DOHH2 (cell line): ENCODE measurements at regions not wholly inside any gene's neighbourhood (a gene's known extent, or its start where the extent isn't known, plus 50 kb on each side); places are given as distances from the start of the nearest gene placed in this dataset.

ENCODE experiments used
- H3F3A ChIP-seq: fragments of 200-600 bp; sonication (generic), shearing (Covaris generic); 2 replicates; pipeline ENCODE4 v1.6.0; 2016; ENCODE audit warnings: antibody characterized with exemption, mild to moderate bottlenecking; ENCODE audit not compliant: control insufficient read depth, insufficient read depth
- H3K27ac ChIP-seq: fragments of 200-600 bp; sonication (generic); 2 replicates; pipeline ENCODE4 v1.5.1; 2014; ENCODE audit warnings: low read depth, mild to moderate bottlenecking, low read length, moderate library complexity
- H3K27me3 ChIP-seq: fragments of 200-600 bp; sonication (generic); 2 replicates; pipeline ENCODE4 v1.6.1; 2014; ENCODE audit warnings: mild to moderate bottlenecking, low read length, mixed read lengths; ENCODE audit not compliant: control insufficient read depth
- H3K36me3 ChIP-seq: fragments of 200-600 bp; sonication (generic); 2 replicates; pipeline ENCODE4 v1.6.1; 2014; ENCODE audit warnings: mild to moderate bottlenecking, low read length, moderate library complexity, mixed read lengths; ENCODE audit not compliant: control insufficient read depth
- H3K4me1 ChIP-seq: fragments of 200-600 bp; sonication (generic); 2 replicates; pipeline ENCODE4 v1.6.1; 2014; ENCODE audit warnings: mild to moderate bottlenecking, low read length, mixed read lengths; ENCODE audit not compliant: control insufficient read depth
- H3K4me2 ChIP-seq: fragments of 200-600 bp; sonication (generic); 2 replicates; pipeline ENCODE4 v1.6.0; 2014; ENCODE audit warnings: mild to moderate bottlenecking, low read length, moderate library complexity
- H3K4me3 ChIP-seq: fragments of 200-600 bp; sonication (generic); 2 replicates; pipeline ENCODE4 v1.5.1; 2014; ENCODE audit warnings: mild to moderate bottlenecking, low read length, mixed read lengths
- H3K79me2 ChIP-seq: fragments of 200-600 bp; sonication (generic); 2 replicates; pipeline ENCODE4 v1.6.1; 2014; ENCODE audit warnings: mild to moderate bottlenecking, low read length, mixed read lengths; ENCODE audit not compliant: control insufficient read depth
- H3K9me2 ChIP-seq: fragments of 200-600 bp; sonication (generic); replicated peaks from 2 replicates; pipeline ENCODE4 v1.6.1; 2014; ENCODE audit warnings: mild to moderate bottlenecking, low read length, mixed read lengths; ENCODE audit not compliant: control insufficient read depth
- H3K9me3 ChIP-seq: fragments of 200-600 bp; sonication (generic); 2 replicates; pipeline ENCODE4 v1.6.1; 2014; ENCODE audit warnings: antibody characterized with exemption, low read length, mixed read lengths; ENCODE audit not compliant: control insufficient read depth, insufficient read depth
- H4K20me1 ChIP-seq: fragments of 200-600 bp; sonication (generic); 2 replicates; pipeline ENCODE4 v1.6.0; 2014; ENCODE audit warnings: low read depth, mild to moderate bottlenecking, antibody characterized with exemption, low read length, moderate library complexity; ENCODE audit not compliant: control insufficient read depth, insufficient read depth
- EZH2phosphoT487 ChIP-seq: fragments of 200-600 bp; sonication (generic); IDR thresholded peaks from 2 replicates; pipeline ENCODE4 v1.6.1; 2017; ENCODE audit warnings: borderline replicate concordance, mild to moderate bottlenecking, antibody characterized with exemption, low read length, moderate library complexity, mixed read lengths
- TF ChIP-seq, protein P1 (sequence below): fragments of 200-600 bp; sonication (generic); IDR thresholded peaks from one replicate; pipeline ENCODE4 v1.5.1; 2014; ENCODE audit warnings: antibody characterized with exemption, mild to moderate bottlenecking, low read depth, low read length; ENCODE audit not compliant: poor library complexity, severe bottlenecking

DNA sequence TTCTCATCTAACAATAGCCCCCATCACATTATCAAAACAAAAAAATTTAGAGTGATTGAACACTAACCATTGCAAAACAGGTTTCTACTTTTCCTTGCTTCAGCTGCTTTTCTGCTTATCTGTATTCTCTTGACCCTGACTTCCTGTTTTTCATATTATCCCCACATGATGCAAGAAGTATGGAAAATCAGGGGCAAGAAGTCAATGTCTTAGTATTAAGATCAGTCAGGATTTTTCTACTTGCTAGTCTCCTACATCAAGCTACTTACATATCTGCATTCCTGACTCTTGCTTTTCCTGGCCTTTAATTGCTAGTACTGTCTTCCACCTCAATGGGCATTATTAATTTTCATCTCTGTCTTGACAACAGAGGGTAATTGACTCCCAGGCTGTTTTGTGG lies 300.2 kb downstream of the OTOL1 start:
- Histone ChIP-seq H3K27ac (no peak overlapping the region), H3F3A (no peaks in the 10 kb centered on the region), H3K4me2 (no peak overlapping the region), H3K4me3 (no peak overlapping the region), H3K9me3 (no peaks in the 10 kb centered on the region), H3K4me1 (no peaks in the 10 kb centered on the region), H3K79me2 (no peaks in the 10 kb centered on the region), H3K27me3 (no peaks in the 10 kb centered on the region), H3K9me2 (no peaks in the 10 kb centered on the region), H3K36me3 (no peaks in the 10 kb centered on the region), H4K20me1 (no peaks in the 10 kb centered on the region)
- no peak for TF ChIP-seq EZH2phosphoT487
- TF ChIP-seq, protein P1, sequence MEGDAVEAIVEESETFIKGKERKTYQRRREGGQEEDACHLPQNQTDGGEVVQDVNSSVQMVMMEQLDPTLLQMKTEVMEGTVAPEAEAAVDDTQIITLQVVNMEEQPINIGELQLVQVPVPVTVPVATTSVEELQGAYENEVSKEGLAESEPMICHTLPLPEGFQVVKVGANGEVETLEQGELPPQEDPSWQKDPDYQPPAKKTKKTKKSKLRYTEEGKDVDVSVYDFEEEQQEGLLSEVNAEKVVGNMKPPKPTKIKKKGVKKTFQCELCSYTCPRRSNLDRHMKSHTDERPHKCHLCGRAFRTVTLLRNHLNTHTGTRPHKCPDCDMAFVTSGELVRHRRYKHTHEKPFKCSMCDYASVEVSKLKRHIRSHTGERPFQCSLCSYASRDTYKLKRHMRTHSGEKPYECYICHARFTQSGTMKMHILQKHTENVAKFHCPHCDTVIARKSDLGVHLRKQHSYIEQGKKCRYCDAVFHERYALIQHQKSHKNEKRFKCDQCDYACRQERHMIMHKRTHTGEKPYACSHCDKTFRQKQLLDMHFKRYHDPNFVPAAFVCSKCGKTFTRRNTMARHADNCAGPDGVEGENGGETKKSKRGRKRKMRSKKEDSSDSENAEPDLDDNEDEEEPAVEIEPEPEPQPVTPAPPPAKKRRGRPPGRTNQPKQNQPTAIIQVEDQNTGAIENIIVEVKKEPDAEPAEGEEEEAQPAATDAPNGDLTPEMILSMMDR: no peak

DNA sequence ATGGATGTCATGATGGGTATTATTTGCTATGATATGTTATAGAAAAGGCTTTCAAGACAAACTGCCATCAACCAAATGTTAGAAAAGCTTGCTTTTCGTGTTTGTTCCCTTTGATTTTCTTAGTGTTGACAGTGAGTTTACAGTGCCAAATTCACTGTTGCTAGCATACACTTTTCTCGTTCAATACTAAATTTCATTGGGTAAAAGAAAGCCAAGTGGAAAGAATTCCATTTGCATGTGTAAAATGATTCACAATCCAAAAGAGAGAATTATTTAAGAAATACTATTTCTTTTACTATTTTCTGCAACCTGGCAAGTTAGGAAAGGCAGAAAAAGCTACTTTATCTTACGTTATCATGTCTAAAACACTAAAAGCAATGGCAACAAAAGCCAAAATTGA lies 301.4 kb downstream of the OTOL1 start:
- Histone ChIP-seq H3K36me3 (no peaks in the 10 kb centered on the region), H3K27me3 (no peaks in the 10 kb centered on the region), H3K79me2 (no peaks in the 10 kb centered on the region), H3K9me2 (no peaks in the 10 kb centered on the region), H3K4me2 (no peak overlapping the region), H3F3A (no peaks in the 10 kb centered on the region), H3K27ac (no peak overlapping the region), H4K20me1 (no peaks in the 10 kb centered on the region), H3K9me3 (no peaks in the 10 kb centered on the region), H3K4me1 (no peaks in the 10 kb centered on the region), H3K4me3 (no peak overlapping the region)
- no peak for TF ChIP-seq EZH2phosphoT487
- TF ChIP-seq, protein P1: no peak

DNA sequence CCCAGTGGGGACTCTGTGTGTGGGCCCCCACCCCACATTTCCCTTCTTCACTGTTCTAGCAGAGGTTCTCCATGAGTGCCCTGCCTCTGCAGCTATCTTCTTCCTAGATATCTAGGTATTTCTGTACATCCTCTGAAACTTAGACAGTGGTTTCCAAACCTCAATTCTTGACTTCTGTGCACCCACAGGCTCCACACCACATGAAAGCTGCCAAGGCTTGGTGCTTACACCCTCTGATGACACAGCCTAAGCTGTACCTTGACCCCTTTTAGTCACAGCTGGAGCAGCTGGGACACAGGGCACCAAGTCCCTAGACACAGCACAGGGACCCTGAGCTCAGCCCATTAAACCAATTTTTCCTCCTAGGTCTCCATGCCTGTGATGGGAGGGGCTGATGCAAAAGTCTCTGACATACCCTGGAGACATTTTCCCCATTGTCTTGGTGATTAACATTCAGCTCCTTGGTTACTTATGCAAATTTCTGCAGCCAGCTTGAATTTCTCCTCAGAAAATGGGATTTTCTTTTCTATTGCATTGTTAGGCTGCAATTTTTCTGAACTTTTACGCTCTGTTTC lies 304.5 kb downstream of the OTOL1 start:
- Histone ChIP-seq H3K27me3 (no peaks in the 10 kb centered on the region), H3K4me2 (no peak overlapping the region), H4K20me1 (no peaks in the 10 kb centered on the region), H3K4me3 (no peak overlapping the region), H3F3A (no peaks in the 10 kb centered on the region), H3K79me2 (no peaks in the 10 kb centered on the region), H3K27ac (no peak overlapping the region), H3K36me3 (no peaks in the 10 kb centered on the region), H3K9me3 (no peaks in the 10 kb centered on the region), H3K9me2 (no peaks in the 10 kb centered on the region), H3K4me1 (no peaks in the 10 kb centered on the region)
- no peak for TF ChIP-seq EZH2phosphoT487
- TF ChIP-seq, protein P1: no peak
